Astrocyte of the hippocampus (primary cell): ENCODE measurements at regions not wholly inside any gene's neighbourhood (a gene's known extent, or its start where the extent isn't known, plus 50 kb on each side); places are given as distances from the start of the nearest gene placed in this dataset.

ENCODE experiments used
- DNase-seq: peaks from one replicate; pipeline ENCODE4 v3.0.0; 2011; ENCODE audit warnings: low read depth, low spot score

DNA sequence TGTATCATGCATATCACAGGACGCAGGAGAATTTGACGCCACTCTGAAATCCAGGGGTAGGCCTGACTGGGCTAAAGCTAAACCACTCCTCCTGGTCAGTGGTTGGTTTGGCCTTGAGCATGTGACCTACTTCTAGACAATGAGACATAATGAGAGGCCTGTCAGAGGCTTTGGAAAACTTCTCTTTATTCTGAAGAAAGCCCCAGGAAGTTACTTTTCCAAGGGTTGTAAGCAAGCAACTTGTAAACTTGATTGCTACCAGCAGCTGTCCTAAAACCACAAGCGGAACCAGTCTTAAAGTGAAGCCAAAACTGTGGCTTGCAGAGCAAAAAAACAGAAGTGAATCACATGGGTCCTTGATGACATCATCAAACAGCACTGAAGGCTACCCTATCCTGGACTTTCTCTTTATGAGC is 138.2 kb upstream of the COX10 start:
- DNase-seq: peak; percentile 20

DNA sequence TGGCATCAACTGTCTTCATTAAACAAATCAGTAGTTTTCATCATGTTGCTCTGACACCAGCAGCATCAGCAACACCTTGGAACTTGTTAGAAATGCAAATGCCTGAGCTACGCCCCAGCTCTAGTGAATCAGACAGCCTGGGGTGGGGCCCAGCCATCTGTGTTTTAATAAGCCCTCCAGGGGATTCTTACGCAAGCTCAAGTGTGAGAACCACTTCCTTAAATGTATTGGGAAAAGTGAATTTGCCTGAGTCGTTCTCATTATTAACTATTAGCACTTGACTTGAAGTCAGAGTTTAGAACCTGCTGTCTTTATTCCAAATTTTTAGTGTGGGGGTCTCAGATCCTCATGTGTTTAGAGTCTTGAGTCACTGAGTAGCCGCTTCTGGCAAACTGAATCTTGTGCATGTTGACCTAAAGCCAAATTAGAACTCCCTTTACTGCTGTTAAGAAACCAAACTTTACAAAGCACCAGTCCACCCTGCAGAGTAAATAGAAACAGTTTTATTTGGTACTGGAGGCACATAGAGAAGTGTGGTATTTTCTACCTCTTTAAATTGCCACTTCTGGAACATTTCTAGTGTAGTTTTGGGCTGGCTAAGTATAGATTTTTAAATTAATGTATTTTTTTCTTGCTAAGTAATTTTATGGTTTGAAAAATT is 137.4 kb upstream of the COX10 start:
- no peak for DNase-seq

DNA sequence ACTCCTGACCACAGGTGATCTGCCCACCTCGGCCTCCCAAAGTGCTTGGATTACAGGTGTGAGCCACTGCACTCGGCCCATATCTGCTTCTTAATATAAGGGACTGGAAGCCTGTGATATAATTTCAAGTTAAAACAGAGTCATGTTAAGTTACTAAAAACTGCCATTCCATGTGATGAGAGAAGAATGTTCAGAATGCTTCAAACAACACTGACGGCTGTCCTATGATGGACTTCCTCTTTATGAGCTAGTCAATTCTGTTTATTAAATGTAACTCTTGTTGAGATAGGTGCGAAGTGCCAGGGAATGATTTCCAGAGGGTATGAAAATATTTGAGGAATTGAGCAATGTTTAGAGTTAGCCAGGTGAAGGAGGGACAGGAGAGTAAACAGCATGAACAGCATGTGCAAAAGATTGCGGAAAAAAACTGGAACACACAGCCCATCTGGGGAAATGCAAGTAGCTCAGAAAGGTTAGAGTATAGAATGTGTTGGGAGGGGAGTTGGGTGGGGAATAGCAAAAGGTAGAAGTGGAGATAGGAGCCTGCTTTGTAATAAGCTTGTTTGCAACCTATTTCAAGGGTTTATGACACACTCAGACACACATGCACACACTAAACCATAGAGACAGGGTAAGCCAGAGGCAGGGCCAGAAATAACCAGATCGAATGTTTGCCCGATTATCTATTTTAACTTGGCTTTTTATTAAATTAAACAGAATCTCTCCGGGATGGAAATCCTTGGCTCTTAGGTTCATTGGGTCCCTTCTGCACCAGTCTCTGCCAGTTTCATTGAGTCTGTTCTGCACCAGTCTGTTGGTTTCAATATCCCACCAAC is 135.6 kb upstream of the COX10 start:
- DNase-seq: no peak

DNA sequence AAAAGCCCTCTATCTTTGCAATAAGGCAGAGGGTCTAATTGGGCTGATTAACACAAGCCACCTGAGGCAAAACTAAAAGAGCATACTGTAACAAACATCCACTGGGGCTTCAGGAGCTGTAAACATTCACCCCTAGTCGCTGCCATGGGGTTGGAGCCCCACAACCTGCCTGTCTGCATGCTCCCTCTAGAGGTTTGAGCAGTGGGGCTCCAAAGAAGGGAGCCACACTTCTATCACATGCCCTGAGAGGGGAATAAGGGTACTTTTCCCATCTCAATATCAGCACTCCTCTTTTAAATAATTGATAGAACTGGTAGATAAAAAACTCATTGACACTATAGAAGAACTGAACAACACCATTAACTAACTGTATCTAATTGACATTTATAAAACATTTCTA is 130.1 kb upstream of the COX10 start:
- DNase-seq: no peak

DNA sequence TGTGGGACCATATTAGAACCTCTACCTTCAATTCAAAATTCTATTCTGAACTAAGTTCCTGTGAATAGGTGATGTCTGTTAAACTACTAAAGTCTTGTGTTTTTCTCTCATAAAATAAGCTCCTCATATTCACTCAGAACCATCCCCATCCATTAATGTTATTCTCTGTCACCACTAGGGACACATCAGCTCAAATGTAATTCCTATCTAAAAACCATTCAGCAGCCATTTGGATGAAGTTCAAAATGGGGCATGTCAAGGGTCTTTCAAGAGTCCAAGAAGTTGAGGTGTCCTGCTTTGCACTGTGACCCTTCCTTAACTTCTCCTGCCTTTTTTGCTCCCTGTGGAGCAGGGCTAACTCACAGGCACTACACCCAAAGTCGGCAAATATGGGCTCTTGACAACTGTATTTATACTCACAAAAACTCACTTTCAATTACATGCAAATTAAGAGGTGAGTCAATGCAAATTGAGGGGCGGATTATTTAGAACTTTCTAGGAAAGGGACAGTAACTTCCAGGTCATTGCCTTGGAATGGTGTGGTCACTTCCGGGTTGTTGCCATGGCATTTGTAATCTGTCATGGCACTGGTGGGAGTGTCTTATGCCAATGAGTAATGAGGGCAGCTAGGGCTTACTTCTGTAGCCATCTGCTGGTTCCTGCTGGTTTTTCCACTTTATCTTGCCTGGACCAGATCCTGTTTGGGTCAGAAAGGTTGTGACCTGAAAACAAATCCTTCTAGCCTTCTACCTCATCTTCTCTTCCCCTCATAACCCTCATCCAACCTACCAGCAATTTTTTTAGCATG is 128.2 kb upstream of the COX10 start:
- peak; percentile 32 for DNase-seq

DNA sequence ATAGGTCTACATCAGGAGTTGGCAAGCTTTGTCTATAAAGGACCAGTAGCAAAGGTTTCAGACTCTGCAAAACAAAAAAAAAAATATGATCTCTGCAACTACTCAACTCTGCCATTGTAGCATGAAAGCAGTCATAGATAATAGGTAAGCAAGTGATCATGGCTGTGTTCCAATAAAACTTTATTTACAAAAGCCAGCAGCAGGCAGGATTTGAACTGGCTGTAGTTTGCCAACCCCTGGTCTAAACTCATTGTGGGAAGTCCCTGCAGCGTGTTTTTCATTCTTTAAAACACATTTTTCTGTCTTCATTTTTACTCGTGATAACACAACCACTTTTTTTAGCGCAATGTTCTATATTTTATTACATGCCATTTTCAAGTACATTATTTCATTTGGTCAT is 127.5 kb upstream of the COX10 start:
- no peak for DNase-seq

DNA sequence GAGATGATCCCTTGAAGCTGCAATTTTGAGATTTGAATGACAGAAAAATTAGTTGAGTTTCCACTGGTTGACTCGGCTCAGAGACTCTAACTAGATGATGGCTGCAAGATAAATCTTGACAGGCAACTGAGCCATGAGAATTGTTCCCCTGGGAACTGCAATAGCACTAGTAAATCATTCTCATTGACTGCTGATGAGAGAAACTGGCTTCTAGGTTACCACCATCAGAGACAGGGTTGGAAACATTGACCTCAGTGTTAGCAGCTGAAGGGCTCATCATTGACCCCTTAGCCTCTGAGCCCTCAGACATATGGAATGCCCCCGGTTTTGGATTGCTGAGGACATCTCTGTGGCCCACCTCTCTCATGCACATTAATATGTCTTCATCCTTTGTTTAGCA is 125.4 kb upstream of the COX10 start:
- DNase-seq: no peak

DNA sequence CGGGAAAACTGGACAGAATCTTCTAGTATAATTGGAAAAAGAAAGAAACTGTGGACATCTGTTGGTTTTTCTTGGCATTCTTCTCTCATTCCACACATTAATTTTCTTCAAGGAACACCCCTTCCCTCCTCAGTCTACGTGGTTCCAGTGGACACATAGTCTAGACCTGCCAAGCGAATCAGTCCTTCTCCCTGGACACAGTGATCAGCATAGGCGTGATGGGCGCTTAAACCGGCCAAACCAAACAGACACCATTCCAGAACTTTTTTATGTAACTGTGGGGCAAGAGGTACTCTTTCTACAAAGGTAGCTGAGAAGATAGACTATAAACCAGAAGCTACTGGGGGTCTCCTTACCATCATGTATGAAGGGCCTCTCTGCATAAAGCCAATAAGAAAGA is 121.8 kb upstream of the COX10 start:
- DNase-seq: peak; percentile 24

DNA sequence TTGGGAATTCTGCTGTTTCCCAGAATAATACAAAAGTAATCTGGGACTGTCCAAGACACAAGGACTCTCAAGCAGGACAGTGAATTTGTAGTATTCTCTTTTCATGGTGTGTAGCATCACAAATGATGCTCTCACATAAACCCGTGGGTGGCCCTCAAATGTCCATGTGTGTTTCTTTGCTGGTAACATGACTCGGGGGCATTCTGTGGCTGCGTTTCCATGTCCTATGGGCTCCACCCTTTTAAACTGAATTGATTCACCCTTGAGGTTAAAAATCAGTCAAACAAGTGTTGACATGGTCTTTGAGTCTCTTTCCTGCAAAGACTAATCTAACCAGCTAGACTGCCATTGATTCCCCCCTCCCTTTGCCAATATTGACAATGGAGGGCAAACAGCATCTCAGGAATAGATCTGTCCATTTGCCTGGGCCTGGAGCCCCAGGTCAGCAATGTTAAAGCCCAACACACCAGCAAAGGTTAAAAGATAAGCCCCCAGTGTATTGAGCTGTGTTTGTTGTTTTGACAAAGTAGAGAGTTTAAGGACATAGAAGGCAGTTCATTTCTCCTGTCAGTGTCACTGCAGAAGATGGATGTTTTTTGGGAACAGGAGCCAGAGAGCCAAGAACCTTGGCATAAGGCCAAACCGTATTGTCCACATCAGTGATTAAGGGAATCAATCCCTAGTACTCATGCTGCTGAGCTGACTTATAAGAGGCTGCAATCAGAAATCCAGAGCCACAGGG is 117.1 kb upstream of the COX10 start:
- DNase-seq: no peak

DNA sequence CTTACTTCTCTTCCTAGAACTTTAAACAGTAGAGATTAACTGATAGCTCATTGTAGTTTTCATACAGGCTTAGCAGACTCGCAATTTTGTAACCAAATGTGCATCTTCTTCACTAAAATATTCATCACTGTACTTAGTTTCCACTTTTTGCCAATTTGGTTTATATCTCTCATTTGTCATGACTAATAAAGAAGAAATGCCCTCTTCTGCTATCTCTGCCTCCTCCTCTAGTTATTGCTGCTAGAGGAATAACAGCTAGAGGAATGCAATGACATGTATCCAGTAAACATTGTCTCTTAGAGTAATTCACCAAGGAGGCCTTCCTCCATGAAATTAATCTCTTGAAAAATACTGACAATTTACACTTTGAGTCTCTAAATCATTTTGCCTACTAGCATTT is 115.5 kb upstream of the COX10 start:
- no peak for DNase-seq

DNA sequence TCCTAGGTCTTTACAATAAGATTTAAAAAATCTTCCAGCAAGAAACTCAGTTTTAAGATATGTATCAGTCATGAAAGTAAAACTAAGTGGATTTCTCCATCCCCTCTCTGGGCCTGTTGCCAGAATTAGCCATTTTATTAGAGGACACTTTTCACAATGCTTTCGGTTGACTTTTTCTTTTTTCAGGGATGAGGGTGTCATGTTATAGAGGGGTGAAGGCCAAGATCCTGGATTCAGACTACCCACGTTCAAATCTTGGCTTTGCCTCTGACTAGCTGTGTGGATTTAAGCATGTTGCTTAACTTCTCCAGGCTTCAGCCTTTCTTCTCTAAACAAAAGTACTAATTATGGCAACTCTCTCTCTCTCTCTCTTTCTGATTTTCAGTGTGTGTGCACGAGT is 111.7 kb upstream of the COX10 start:
- no peak for DNase-seq

DNA sequence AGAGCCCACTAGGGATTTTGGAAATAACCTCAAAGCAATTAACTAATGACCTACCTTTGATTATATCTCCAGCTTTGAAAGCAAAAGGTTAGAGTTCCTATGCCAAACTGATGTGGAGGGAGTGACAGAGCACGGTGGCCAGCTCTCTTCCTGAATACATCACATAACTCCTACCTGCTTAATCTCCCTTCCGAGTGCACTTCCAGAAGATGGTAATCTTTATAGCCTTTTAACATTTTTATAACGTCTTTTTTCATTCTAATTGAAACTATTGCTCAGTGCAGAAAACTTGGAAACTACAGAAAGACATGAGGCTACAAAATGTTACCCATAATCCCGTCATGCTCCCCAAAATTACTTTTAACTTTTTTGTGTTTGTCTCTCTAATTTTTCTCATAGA is 110.5 kb upstream of the COX10 start:
- DNase-seq: no peak

DNA sequence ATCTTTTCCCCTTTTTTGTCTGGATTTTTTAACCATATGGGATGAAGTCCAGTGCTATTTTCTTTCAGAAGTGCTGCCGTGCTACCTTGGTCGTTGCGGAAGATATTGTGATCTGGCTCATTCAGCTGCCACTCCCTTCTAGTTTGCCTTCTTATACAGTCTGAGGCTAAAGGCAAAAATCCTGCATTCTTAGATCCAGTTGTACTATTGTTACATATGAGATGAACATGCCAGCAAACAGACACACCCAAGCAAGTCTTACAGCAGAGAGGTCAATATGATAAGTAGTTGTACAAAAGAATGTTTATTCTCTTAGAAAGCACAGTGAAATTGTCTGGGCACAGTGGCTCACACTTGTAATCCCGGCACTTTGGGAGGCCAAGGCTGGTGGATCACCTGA is 108.0 kb upstream of the COX10 start:
- DNase-seq: no peak

DNA sequence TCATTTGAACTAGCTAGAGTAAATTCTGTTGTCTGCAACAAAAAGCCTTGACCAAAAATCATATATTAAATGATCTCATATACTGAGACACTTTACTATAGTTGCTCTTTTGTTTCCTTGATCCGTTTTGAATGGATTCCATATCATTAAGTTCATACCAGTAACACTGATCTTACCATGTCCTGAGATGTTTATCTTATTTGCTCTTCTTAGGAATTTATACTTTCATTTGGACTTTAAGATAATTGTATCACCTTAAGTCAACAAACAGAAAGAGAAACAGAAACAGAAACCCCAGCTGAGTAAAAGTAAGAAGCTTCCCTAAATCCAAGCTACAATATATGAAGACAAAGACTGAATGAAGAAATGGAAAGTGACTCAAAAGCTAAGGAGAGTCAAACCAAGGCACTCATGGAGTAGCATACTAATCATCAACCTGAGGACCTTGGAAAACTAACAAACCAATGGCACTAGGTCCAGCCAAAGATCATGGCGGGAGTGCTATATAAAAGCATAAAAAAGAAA is 106.5 kb upstream of the COX10 start:
- DNase-seq: no peak

DNA sequence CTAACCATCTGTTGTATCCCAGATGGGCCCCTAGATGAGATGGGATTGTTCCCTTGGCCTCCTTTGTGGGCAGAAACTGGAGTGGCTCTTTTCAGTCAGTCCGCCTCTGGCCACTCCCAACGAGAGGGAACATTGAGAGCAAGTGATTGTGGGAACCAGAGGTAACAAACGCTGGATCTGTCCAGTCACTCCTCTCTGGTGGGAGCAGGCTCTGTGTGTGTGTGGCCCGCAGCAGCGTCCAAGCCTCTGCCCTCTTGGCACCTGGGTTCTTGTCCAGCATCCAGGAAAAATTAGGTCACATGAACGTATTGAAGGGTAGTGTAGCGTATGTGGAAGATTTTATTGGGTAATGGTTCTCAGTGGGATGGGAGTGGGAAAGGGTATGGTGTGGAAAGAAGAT is 101.9 kb upstream of the COX10 start:
- DNase-seq: no peak

DNA sequence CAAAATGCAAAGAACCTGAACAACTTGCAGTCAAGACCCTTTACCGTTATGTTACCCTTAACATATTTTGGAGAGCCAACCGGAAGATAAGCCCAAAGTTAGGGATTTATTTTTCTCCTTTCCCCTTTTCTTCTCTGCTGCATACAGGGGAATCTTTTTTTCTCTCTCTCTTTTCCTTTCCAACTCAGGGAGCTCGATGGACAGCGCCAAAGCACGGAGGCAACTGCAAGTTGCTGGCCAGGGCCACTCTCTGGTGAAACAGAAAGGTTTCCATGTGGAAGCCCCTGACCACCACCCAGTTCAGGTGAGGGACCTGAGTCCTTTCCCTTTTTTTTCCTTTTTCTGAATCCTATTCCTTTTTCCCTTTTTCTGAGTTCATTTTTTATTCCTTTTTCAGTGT is 98.8 kb upstream of the COX10 start:
- DNase-seq: no peak

DNA sequence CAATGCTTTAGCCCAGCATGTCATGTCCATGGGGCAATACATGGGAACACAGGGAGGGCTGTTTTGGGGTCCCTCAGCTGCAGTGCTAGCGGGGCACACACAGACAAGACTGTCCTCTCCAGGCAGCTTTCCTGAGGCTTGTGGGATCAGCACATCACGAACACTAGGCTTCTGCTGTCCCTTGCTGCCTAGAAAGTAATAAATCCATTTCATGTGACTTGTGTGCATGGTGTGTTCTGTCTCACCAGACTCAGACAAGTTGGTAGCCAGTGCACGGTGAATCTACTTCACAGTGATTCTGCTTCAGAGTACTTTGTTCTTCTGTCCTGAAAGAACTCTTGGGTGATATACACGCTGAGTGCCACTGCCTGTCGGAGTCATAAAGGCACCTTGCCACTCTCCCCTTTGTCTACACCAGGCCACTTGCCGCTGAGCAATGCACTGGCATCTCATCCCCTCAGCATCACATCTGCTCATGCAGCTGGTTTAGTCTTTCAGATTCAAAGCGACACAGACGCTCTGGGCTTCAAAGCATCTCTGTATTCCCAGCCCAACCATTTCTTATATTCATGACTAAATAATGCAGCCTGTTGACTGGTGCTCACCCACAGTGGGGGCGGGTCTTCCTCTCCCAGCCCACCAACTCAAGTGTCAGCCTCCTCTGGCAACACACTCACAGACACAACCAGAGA is 95.2 kb upstream of the COX10 start:
- DNase-seq: no peak

DNA sequence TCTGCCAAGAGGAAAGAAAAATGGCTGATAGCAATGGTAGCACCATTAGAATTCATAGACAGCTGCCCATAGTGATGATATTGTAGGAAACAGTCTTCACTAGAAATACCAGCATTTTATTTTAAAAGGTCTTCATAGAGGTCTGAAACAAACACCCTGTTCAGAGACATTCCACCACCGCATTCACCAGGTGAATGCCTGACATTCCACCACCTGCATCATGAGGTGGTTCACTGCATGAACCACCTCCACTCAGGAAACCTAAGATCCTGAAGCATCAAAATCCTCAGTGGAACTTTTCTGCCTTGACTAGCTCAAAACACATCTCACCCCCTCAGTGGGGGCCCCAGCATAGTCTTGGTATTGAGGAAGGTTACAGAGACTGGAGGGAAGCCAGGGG is 91.5 kb upstream of the COX10 start:
- no peak for DNase-seq

DNA sequence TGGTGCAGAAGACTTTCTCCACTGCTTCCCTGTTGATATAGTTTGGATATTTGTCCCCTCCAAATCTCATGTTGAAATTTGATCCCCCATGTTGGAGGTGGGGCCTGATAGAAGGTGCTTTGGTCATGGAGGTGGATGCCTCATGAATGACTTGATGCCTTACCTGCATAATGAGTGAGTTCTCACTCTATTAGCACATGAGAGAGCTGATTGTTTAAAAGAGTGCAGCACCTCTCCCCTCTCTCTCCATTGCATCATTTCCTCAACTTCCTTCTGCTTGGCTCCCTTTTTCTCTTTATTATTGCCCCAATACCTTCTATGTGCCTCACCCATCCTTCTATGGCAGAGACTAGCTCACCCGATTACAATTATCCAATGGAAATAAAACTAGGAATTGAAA is 90.8 kb upstream of the COX10 start:
- DNase-seq: no peak

DNA sequence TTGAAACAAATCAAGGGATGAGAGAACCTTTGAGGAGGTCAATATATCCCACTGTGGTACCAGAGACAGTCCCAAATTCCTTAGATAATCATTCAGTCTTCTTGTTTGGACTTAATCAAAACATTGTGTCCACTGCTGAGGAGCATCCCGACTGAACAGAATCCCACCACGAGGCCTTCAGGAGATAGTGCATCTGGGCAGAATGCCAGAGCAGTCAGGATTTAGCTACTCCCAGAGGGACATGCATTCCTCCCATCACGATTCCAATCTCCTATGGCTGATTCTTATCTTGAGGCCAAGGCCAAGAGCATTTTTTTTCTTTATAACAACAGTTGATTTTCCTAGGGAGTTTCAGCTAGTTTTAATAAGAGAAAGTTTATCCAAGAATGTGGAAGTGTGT is 87.4 kb upstream of the COX10 start:
- no peak for DNase-seq

DNA sequence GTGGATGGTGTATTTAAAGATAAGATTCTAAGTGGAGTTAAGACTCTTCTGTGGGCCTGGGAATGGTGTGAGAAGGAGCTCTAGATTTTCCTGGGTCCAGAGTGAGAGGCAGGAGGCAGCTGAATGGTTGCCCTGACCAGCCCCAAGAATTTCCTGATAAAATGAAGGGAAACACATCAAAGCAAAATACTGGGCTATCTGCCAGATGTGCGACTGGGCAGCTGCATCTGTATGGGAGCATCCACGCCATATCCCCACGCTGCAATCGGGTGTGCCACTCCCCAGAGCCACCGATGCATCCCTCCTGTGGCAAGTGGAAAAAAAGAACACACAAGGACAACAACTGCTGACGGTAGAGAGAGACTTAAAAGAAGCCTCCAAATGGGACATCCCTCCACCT is 84.3 kb upstream of the COX10 start:
- DNase-seq: no peak
